ENCODE measurements at regions not wholly inside any gene's neighbourhood (a gene's known extent, or its start where the extent isn't known, plus 50 kb on each side); places are given as distances from the start of the nearest gene placed in this dataset.

- no peaks in the 10 kb centered on the region for H3K27me3 ChIP-seq (ENCODE audit: insufficient read depth)
- Mint-ChIP-seq H3K4me3 (no peak overlapping the region), H3K4me1 (peaks cover 10% of the 10 kb centered on the region), H3K27me3 (ENCODE audit: insufficient read depth, low read depth, poor library complexity) (no peaks in the 10 kb centered on the region), H3K27ac (no peak overlapping the region), H3K36me3 (ENCODE audit: low read depth) (no peaks in the 10 kb centered on the region), H3K9me3 (no peaks in the 10 kb centered on the region; the same call in 1 of the 3 replicates)
- no peaks in the 10 kb centered on the region for H3K36me3 ChIP-seq (ENCODE audit: insufficient read depth)
- no peak for TF ChIP-seq NANOG (IDR thresholded peaks at IDR 0.05; ENCODE audit: borderline replicate concordance)
- no peak for TF ChIP-seq ZNF114 (CRISPR knock-in tag; IDR thresholded peaks at IDR 0.05)
- TF ChIP-seq EZH2phosphoT487 (IDR thresholded peaks at IDR 0.05; ENCODE audit: unreplicated experiment): no peak
- TF ChIP-seq POLR2AphosphoS5 (IDR thresholded peaks at IDR 0.05; ENCODE audit: low read depth): no peak
- no peak for TF ChIP-seq STAT1 (IDR thresholded peaks at IDR 0.05; ENCODE audit: unreplicated experiment)
- no peak for TF ChIP-seq CTCF (conservative IDR thresholded peaks at IDR 0.05; ENCODE audit: low read depth in 2 of 2)
- TF ChIP-seq ZNF331 (CRISPR knock-in tag; IDR thresholded peaks at IDR 0.05; ENCODE audit: low read depth): no peak
- TF ChIP-seq EZH2 (IDR thresholded peaks at IDR 0.05; ENCODE audit: low read depth, unreplicated experiment): no peak
- TF ChIP-seq CREB1 (CRISPR knock-in tag; IDR thresholded peaks at IDR 0.05; ENCODE audit: low read depth): no peak
- no peak for TF ChIP-seq ETS1 (IDR thresholded peaks at IDR 0.05)
- no peak for TF ChIP-seq REST (IDR thresholded peaks at IDR 0.05; ENCODE audit: unreplicated experiment)
- no peak for TF ChIP-seq ZNF462 (CRISPR knock-in tag; IDR thresholded peaks at IDR 0.05)
- ATAC-seq: no peak
- H3K9me2 ChIP-seq (ENCODE audit: insufficient read depth): no peaks in the 10 kb centered on the region
- H3K4me2 ChIP-seq: no peak overlapping the region
- H3K4me1 ChIP-seq (ENCODE audit: insufficient read depth): peaks cover 9% of the 10 kb centered on the region
- no peaks in the 10 kb centered on the region for H3F3A ChIP-seq (replicated peaks; ENCODE audit: low read depth)
- no peak overlapping the region for H3K4me3 ChIP-seq
- no peaks in the 10 kb centered on the region for H3K79me2 ChIP-seq (replicated peaks; ENCODE audit: insufficient read depth)
- no peak overlapping the region for H3K27ac ChIP-seq (ENCODE audit: low read depth)
- H4K20me1 ChIP-seq (replicated peaks; ENCODE audit: insufficient read depth): no peaks in the 10 kb centered on the region
- H2AFZ ChIP-seq: no peak overlapping the region
- DNase-seq (ENCODE audit: low spot score): no peak
Measured at GRCh38 chr6:155582016-155582991, 126.7 kb upstream of the NOX3 start.

Data from GM23338 (cell line).